ENCODE measurements at regions not wholly inside any gene's neighbourhood (a gene's known extent, or its start where the extent isn't known, plus 50 kb on each side); places are given as distances from the start of the nearest gene placed in this dataset.

DNA sequence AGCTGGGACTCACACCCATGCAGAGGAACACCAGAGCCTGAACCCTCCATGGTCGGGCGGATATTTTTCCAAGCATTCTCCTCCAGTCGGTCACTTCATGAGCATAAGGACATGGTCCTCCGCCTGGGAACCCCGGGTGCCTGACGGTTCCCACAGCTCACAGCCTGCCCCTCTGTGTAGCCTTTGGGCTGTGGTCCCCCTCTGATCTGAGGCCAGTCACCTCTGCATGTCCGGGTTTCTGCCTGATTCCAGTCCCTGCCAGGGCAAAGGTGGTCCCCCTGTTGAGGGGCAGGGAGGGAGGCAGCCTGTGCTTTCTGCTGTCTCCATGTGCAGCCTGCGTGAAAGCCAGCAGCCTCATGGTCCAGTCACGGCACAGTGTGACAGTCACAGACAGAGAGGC lies 76.6 kb upstream of the KLF13 start:
- no peak for DNase-seq
- Mint-ChIP-seq H3K27ac (no peak overlapping the region), H3K27me3 (peaks cover 21% of the 10 kb centered on the region), H3K36me3 (ENCODE audit: low read depth) (no peaks in the 10 kb centered on the region), H3K4me3 (no peak overlapping the region), H3K9me3 (no peaks in the 10 kb centered on the region), H3K4me1 (peaks cover 8% of the 10 kb centered on the region)
- intact Hi-C loops (cut with micrococcal nuclease) = no loop called here

DNA sequence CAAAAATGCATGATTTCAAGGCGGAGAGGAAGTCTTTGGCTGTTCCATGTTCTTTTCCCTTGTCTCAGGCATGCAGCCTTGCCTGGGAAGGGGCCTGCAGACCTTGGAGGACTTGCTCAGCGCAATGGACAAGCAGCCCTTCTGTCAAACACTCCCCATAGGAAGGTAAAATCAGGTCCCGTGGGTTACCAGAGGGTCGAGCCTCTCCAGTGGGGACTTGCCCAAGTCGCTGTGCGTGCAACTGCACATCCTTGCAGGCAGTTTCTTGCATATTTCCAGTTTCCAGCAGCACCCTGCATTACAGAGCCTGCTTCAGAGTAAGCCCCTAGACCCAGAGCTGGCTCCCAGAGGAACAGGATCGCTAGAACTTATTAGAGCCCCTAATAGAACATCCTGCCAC lies 75.5 kb upstream of the KLF13 start:
- Mint-ChIP-seq H3K27me3 (peaks cover 21% of the 10 kb centered on the region), H3K27ac (no peak overlapping the region), H3K9me3 (no peaks in the 10 kb centered on the region), H3K4me1 (peaks cover 13% of the 10 kb centered on the region), H3K4me3 (no peak overlapping the region), H3K36me3 (ENCODE audit: low read depth) (no peaks in the 10 kb centered on the region)
- DNase-seq = no peak
- intact Hi-C loops (cut with micrococcal nuclease) = no loop called here

GRCh38 chr15:31252171-31252785 lies 74.4 kb upstream of the KLF13 start:
- Mint-ChIP-seq H3K36me3 (ENCODE audit: low read depth) (no peaks in the 10 kb centered on the region), H3K4me3 (no peak overlapping the region), H3K27ac (no peak overlapping the region), H3K4me1 (peaks cover 21% of the 10 kb centered on the region), H3K9me3 (no peaks in the 10 kb centered on the region), H3K27me3 (peaks cover 16% of the 10 kb centered on the region)
- intact Hi-C loops (cut with micrococcal nuclease) = no loop called here
- no peak for DNase-seq

DNA sequence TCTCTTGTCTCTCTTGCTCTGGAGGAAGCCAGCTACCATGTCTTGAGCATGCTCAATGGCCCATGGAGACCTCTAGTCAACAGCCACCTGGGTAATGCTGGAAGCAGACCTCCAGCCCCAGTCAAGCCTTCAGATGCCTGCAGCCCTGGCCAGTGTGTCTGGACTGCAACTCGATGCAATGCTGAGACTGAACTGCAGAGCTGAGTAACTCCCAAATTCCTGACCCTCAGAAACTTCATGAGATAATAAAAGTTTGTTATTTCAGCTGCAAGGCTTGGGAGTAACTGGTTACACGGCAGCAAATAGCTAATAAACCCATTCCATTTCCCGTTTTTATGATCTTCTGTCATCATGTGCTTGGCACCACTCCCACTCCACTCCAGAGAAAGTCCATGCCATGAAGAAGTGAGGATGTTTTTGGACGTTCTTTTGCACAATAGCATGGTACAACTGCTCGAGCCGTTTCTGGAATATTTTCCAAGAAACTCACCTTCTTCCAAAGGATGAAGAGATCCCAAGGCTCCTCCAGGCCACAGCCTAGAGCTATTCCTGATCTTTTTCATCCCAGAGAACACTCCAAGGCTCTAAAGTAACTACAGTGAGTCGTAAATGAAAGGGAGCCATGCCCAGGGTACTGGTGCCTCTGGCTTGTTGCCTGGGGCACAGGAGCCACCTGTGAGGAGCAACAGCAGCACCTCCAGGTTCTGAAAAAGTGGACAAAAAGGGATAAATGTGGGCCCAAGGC lies 72.0 kb upstream of the KLF13 start:
- no peak overlapping the region for H3K4me3 Mint-ChIP-seq

DNA sequence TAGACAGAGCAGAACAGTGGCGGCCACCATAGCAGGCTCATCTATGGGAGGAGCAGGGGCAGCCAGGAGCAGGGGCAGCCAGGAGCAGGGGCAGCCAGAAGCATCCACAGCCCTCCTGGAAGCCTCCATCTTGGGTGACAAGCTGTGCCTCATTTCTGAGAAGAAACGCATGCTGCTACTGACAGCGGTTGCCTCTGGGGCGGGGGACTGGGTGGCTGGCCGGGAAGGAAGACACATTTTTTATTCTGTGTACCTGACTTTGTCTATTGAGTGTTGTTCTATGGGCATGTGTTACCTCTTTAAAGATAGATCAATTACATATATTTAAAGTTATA lies 71.5 kb upstream of the KLF13 start:
- Mint-ChIP-seq H3K36me3 (ENCODE audit: low read depth) (no peaks in the 10 kb centered on the region), H3K27ac (no peak overlapping the region), H3K4me3 (no peak overlapping the region), H3K27me3 (peaks cover 13% of the 10 kb centered on the region), H3K4me1 (peaks cover 29% of the 10 kb centered on the region), H3K9me3 (no peaks in the 10 kb centered on the region)
- no peak for DNase-seq
- intact Hi-C loops (cut with micrococcal nuclease) = no loop called here

More for the DNA sequence above, 72.0 kb upstream of the KLF13 start:
- Mint-ChIP-seq H3K4me1 (peaks cover 29% of the 10 kb centered on the region), H3K27me3 (peaks cover 13% of the 10 kb centered on the region), H3K27ac (no peak overlapping the region), H3K36me3 (ENCODE audit: low read depth) (no peaks in the 10 kb centered on the region), H3K9me3 (no peaks in the 10 kb centered on the region)
- no peak for DNase-seq
- intact Hi-C loops (cut with micrococcal nuclease) = no loop called here

- DNase-seq = no peak
- intact Hi-C loops (cut with micrococcal nuclease) = no loop called here
- Mint-ChIP-seq H3K36me3 (ENCODE audit: low read depth) (no peaks in the 10 kb centered on the region), H3K27ac (no peak overlapping the region), H3K9me3 (no peaks in the 10 kb centered on the region), H3K4me1 (peaks cover 29% of the 10 kb centered on the region), H3K27me3 (peaks cover 9% of the 10 kb centered on the region), H3K4me3 (no peak overlapping the region)
Measured at GRCh38 chr15:31255732-31256377, 70.8 kb upstream of the KLF13 start.

DNA sequence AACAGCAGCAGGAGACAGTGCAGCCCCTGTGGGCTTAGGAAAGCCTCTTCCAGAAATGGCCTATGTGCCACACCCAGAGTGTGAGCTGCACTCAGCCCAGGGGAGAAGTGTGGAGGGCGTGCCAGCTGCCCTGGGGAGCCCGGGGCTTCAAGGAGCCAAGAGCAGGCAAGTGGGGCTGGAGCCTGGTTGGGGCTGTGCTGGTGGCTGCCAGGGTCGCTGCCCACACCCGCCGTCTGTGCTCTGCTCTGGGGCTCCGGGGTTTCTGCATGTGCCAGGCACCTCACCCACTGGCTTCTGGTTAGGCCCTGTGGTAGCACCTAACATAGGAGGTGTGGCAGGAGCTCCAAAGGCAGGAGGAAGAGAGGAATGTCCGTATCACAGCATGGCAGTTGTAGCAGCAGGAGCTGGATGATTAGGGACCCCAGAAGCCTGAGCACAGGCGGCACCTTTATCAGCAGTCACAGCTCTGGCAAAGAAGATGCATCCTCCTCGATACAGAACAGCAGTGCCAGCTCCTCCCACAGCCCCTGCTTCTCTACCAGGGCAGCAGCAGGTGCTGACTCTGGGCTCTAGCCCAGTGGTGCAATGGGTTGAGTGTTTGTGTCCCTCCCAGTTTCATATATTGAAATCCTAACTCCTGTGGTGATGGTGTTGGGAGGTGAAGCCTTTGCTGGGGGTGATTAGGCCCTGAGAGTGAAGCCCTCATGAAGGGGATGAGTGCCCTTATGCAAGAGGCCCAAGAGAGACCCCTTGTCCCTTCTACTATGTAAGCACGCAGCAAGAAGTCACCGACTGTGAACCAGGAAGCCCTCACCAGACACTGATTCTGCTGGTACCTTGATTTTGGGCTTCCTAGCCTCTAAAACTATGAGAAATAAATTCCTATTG lies 70.0 kb upstream of the KLF13 start:
- H3K4me1 Mint-ChIP-seq = peaks cover 34% of the 10 kb centered on the region
- peaks cover 9% of the 10 kb centered on the region for H3K27me3 Mint-ChIP-seq
- H3K36me3 Mint-ChIP-seq (ENCODE audit: low read depth) = no peaks in the 10 kb centered on the region
- DNase-seq = no peak
- intact Hi-C loops (cut with micrococcal nuclease) = no loop called here
- H3K27ac Mint-ChIP-seq = no peak overlapping the region
- no peaks in the 10 kb centered on the region for H3K9me3 Mint-ChIP-seq
- no peak overlapping the region for H3K4me3 Mint-ChIP-seq

GRCh38 chr15:31257286-31257685 lies 69.3 kb upstream of the KLF13 start:
- DNase-seq = no peak
- intact Hi-C loops (cut with micrococcal nuclease) = no loop called here
- H3K27ac Mint-ChIP-seq = no peak overlapping the region
- no peak overlapping the region for H3K4me3 Mint-ChIP-seq
- H3K9me3 Mint-ChIP-seq = no peaks in the 10 kb centered on the region
- peaks cover 38% of the 10 kb centered on the region for H3K4me1 Mint-ChIP-seq
- no peaks in the 10 kb centered on the region for H3K36me3 Mint-ChIP-seq (ENCODE audit: low read depth)
- peaks cover 5% of the 10 kb centered on the region for H3K27me3 Mint-ChIP-seq

DNA sequence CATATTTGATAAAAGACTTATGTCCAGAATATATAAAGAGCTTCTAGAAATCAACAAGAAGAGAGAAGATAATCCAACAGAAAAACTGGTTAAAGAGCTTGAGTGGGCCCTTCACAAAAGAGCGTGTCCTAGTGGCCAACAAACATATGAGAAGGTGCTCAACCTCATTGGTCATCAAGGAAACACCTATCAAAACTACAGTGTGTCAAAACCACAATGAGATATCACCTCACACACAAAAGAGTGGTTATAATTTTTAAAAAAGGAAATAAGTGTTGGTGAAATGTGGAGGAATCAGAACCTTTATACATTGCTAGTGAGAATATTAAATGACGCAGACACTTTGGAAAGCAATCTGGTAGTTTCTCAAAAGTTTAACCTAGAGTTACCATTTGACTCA lies 68.4 kb upstream of the KLF13 start:
- DNase-seq = no peak
- H3K4me1 Mint-ChIP-seq = peaks cover 48% of the 10 kb centered on the region
- H3K27me3 Mint-ChIP-seq = peaks cover 1% of the 10 kb centered on the region
- H3K27ac Mint-ChIP-seq = no peak overlapping the region
- H3K9me3 Mint-ChIP-seq = no peaks in the 10 kb centered on the region
- intact Hi-C loops (cut with micrococcal nuclease) = no loop called here
- H3K4me3 Mint-ChIP-seq = no peak overlapping the region
- H3K36me3 Mint-ChIP-seq (ENCODE audit: low read depth) = no peaks in the 10 kb centered on the region

DNA sequence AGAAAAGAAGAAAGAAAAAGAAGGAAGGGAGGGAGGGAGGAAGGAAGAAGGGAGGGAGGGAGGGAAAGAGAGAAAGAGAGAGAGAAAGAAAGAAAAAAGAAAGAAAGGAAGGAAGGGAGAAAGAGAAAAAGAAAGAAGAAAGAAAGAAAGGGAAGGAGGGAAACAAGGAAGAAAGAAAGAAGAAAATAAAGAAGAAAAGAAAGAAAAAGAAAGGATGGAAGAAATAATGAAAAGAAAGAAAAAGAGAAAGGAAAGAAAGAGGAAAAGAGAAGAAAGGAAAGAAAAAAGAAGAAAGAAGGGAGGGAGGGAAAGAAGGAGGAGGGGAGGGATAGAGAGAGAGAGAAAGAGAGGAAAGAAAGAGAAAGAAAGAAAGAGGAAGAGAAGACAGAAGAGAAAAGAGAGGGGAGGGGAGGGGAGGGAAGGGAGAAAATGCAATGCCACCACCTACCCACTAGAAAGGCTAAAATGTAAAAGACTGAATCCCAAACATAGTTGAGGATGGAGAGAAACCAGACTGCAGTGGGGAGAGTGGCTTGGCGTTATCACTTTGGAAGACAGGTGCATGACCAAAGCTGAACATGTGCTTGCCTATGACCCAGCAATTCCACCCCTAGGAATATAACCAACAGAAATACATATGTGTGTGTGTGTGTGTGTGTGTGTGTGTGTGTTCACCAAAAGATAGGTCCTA lies 66.9 kb upstream of the KLF13 start:
- no peaks in the 10 kb centered on the region for H3K27me3 Mint-ChIP-seq
- no peaks in the 10 kb centered on the region for H3K36me3 Mint-ChIP-seq (ENCODE audit: low read depth)
- H3K9me3 Mint-ChIP-seq = no peaks in the 10 kb centered on the region
- H3K27ac Mint-ChIP-seq = no peak overlapping the region
- H3K4me3 Mint-ChIP-seq = no peak overlapping the region
- H3K4me1 Mint-ChIP-seq = peaks cover 60% of the 10 kb centered on the region
- intact Hi-C loops (cut with micrococcal nuclease) = loop anchor here (5.0 to 10.0 kb wide), 2 partner anchors 105 to 228 kb away; no protein-coding TSS in a partner anchor
- no peak for DNase-seq

DNA sequence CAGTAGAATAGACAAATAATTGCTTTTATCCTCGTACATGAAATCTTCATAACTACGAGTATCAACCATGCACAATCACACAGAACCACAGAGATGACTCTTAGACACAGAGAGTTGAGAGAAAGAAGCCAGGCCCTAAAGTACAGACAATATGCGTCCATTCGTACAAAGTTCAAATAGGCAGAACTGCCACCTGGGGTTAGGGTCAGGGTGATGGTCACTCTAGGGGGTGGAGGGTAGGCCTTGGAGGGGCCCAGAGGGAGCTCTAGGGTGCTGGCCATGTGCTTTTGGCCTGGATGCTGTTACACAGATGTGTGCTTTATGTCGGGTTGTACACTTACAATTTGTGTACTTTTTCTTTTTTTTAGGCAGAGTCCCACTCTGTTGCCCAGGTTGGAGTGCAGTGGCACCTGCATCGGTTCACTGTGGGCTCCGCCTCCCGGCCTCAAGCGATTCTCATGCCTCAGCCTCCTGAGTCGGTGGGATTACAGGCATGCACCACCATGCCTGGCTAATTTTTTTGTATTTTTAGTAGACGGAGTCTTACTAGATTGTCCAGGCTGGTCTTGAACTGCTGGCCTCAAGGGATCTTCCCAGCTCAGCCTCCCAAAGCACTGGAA lies 65.9 kb upstream of the KLF13 start:
- Mint-ChIP-seq H3K4me3 (no peak overlapping the region), H3K27me3 (no peaks in the 10 kb centered on the region), H3K36me3 (ENCODE audit: low read depth) (no peaks in the 10 kb centered on the region), H3K4me1 (peaks cover 63% of the 10 kb centered on the region), H3K27ac (no peak overlapping the region), H3K9me3 (no peaks in the 10 kb centered on the region)
- intact Hi-C loops (cut with micrococcal nuclease) = loop anchor here (5.0 to 10.0 kb wide), 2 partner anchors 104 to 227 kb away; no protein-coding TSS in a partner anchor
- DNase-seq = no peak

GRCh38 chr15:31261266-31262142 lies 65.1 kb upstream of the KLF13 start:
- peaks cover 62% of the 10 kb centered on the region for H3K4me1 Mint-ChIP-seq
- H3K27me3 Mint-ChIP-seq = no peaks in the 10 kb centered on the region
- H3K9me3 Mint-ChIP-seq = no peaks in the 10 kb centered on the region
- intact Hi-C loops (cut with micrococcal nuclease) = loop anchor here (5.0 to 10.0 kb wide), 2 partner anchors 103 to 226 kb away; no protein-coding TSS in a partner anchor
- H3K27ac Mint-ChIP-seq = no peak overlapping the region
- no peak overlapping the region for H3K4me3 Mint-ChIP-seq
- no peak for DNase-seq
- no peaks in the 10 kb centered on the region for H3K36me3 Mint-ChIP-seq (ENCODE audit: low read depth)
